ENCODE measurements at regions not wholly inside any gene's neighbourhood (a gene's known extent, or its start where the extent isn't known, plus 50 kb on each side); places are given as distances from the start of the nearest gene placed in this dataset.
A peak's percentile ranks its signal among the peaks of the same experiment; 100 is the strongest.

DNA sequence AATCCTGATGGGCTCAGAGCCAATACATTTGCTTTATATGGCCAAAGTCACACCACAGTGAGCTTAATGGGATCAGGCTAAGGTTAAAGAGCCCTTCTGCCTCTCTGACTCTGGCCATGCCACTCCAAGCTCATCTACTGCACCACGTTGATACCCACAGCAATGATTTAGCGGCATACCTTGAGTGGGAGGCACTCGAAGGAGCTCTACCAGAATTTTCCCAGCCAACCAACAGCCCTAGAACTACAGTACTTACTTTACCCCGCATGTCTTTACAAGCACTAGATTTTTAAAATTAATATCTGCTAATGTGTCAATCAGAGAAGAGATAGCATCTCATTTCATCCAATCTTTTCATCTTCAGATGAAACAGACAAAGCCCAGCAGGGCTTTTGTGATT is 300.5 kb downstream of the GRIN2B start:
- DNase-seq = no peak

DNA sequence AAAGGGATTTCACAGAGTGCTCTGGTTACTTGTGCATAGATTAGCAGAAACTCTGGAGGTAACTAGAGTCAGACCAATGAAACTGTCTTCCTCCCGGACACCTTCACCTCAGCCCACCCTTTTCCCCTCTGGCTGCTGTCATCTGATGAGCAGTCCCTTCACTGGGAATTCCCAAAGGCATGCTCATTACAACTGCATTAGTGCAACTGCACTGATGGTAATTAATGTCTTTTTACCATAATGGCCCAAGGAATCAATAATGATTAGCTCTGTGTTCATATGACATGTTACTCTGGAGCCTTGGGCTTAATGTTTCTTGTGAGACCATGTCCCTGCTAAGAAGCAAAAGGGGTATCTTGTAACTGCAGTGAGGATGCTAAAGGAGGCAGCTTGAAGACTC is 304.5 kb downstream of the GRIN2B start:
- DNase-seq = no peak

DNA sequence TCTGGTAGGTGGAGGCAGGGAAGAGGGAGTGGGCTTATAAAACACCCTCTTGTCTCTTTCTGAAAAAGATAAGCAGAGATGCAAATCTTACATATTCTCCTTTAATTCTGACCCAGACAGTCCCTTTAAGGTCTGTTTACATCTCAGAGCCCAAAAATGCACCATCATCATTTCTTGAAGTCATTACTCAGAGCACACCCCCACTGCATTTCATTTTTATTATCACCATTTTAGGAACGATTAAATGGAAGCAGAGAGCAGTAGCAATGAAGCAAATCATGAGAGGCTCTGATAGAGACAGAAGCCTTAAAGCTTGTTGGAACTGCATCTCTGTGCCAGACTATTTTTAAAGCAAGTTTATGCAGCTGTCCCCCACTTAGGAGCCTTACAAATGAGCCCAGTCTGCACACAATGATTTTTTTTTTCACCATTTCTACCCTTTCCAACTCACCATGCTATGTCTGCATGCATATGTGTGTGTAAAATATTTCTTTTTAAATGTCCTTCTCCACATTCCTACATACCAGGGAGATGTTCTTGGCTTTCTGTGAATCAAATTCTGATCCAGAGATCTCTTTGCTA is 311.0 kb downstream of the GRIN2B start:
- peak; percentile 69 for DNase-seq

DNA sequence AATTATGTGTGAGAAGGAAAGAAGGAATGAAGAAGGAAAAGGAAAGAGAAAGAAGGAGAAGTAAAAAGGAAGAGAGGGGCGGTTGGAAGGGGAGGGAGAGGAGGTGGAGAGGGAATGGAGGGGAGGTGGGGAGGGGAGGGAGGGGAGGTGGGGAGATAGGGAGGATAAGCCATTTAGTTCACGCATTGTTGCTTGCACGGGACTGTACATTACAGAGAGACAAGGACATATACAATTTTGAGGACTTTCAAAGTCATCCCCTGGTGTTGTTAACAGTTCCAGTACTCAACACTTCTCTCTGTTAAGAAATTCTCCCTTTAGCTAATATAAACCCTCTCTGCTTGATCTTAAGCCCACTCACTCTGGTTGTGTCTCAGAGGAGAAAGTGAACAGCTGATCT is 312.5 kb downstream of the GRIN2B start:
- no peak for DNase-seq

- DNase-seq = no peak
Measured at GRCh38 chr12:13666806-13667205, 314.6 kb downstream of the GRIN2B start.

DNA sequence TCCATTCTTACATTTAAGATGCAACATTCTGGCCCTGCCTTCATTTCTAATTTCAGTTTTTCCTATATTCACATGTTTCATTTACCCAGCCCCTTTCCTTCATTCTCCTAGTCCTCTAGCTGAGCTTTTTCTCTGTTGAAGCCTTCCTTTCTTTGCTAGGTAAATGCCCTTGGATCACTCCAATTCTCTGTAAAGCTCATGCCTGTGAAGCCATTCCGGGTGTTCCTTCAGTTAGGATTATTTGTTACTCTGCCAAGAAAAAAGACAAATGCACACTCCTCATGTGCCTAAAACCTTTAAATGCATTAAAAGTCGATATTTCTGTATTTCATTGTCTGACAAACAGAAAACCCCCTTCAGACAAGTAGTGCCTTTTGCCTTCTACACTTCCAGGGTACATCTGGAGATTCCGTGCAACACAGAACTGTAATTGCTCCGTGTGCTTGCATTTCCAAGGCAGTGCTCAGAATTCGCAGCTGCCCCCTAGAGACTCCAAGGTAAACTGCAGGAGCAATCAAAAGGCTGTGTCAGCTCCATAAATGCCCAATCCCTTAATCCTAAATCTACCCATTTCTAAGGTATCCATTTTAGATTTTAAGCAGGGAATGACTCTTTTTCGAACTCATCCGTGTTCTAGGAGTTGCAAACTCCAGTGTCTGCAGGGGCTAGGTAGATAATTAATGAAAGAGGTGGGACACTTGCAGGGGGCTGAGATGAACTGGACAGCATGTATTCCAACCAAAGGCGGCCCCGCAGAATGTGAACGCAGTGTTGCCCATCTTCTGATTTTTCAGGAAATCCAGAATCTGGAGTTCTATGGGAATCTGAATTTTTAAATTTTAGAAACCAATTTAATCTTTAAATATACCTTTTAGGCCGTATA is 320.2 kb downstream of the GRIN2B start:
- peak; percentile 81 for DNase-seq

DNA sequence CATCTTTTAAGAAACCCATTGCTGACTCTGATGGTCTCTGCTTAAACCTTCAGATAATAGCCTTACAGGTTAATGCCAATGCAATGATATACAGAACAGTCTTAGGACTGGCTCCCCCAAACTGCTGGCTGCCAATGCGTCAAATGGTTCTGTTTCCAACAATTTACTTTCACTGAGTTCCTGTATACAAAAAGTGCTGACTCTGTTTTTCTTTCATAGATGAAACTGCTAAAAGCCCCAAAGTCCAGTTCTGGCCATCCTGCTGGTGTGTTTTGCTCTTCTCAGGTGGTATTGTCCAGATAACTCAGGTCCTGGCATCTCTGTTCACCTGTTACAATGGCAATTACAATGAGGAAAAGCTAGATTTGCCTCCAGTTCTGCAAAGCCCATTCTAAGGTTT is 326.9 kb downstream of the GRIN2B start:
- no peak for DNase-seq

DNA sequence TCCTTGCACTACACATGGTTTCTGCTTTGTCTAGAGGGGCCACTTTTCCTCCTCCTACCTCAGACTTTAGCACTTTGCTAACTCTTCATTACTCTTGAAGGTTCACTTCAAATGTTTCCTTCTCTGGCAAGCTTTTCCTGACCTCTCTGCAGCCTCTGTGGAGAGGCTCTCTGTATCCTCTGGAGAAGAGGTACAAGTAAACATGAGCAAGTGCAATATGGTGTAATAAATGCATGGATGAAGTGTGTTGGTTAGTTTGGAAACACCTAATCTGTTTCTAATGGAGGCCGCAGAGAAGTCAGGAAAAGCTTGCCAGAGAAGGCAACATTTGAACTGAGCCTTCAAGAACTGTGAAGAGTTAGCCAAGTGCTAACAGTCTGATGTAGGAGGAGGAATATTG is 329.3 kb downstream of the GRIN2B start:
- DNase-seq = no peak

GRCh38 chr12:13635709-13636108 is 345.7 kb downstream of the GRIN2B start:
- DNase-seq = no peak

- DNase-seq = peak; percentile 2
Measured at GRCh38 chr12:13631873-13632272, 349.5 kb downstream of the GRIN2B start.

GRCh38 chr12:13630354-13630753 is 351.0 kb downstream of the GRIN2B start:
- no peak for DNase-seq

GRCh38 chr12:13628067-13628466 is 353.3 kb downstream of the GRIN2B start:
- DNase-seq = no peak

GRCh38 chr12:13627536-13627935 is 353.9 kb downstream of the GRIN2B start:
- no peak for DNase-seq

GRCh38 chr12:13613297-13613696 is 368.1 kb downstream of the GRIN2B start:
- no peak for DNase-seq

GRCh38 chr12:13609894-13610679 is 371.3 kb downstream of the GRIN2B start:
- peak; percentile 84 for DNase-seq

- no peak for DNase-seq
Measured at GRCh38 chr12:13606290-13606689, 375.1 kb downstream of the GRIN2B start.

GRCh38 chr12:13603953-13604352 is 377.4 kb downstream of the GRIN2B start:
- no peak for DNase-seq

- peak; percentile 43 for DNase-seq
Measured at GRCh38 chr12:13602172-13602571, 379.2 kb downstream of the GRIN2B start.

DNA sequence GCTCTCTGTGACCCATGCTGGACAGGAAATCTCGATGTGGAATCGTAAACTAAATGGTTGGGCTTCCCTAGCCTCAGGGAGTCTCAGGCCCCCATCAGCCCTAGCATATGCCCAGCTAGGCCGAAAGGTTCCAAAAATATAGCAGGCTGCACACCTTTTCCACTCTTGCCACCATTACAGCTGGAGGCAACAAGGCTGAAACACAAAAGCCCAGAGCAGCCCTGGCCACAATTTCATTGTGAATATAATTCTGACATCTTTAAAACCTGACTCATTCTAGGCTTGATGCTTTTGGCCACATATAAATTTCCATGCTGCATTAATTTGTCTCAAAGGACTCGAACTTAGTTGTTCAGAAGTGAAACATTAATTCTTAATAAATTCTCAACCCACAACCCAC is 382.2 kb downstream of the GRIN2B start:
- no peak for DNase-seq

DNA sequence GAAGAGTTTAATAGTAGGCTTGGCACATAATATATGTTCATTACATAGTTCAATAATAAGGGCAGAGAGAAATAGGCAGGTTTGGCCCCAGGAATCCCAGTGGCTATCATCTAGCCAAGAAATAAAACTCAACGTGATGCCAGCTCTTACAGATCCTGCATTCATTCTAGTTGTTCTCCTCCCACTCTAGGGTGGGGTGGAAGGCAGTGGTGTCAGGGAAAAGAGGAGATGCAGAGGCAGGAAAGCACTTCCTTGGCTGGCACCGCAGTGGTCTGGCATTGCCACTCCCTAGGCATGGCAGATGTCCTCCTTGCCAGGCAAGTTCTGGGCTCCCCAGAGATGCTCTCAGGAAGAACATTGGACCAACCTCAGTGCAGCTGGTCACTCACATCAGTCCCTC is 383.6 kb downstream of the GRIN2B start:
- DNase-seq = no peak

GRCh38 chr12:13597166-13597565 is 384.2 kb downstream of the GRIN2B start:
- DNase-seq = no peak

DNA sequence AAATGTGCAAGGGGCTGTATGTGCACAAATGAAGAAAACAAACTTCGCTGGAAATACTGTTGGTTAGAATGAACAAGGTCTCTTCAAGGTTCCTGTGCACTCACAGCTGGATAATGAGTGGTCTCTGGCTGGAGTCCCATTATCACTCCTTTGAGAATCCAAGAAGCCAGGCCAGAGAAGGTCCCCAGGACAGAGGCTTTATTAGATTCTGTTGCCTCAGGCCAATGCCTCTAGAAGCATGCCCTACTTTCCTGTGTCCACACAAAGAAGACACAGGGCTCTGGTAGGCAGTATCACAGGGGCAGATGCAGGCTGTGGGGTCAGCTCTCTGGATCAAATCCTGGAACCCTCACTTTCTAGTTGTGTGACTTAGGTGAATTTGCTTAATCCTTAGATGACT is 384.7 kb downstream of the GRIN2B start:
- DNase-seq = no peak

Measured in tongue (tissue), 1 donor.